CD4-positive, alpha-beta T cell treated with Interleukin-17A for 4 hours (primary cell): ENCODE measurements at regions not wholly inside any gene's neighbourhood (a gene's known extent, or its start where the extent isn't known, plus 50 kb on each side); places are given as distances from the start of the nearest gene placed in this dataset.

Experiments used
- DNase-seq: peaks from one replicate; pipeline ENCODE4 v3.0.0-alpha.2; 2020; ENCODE audit warnings: mixed read lengths

DNA sequence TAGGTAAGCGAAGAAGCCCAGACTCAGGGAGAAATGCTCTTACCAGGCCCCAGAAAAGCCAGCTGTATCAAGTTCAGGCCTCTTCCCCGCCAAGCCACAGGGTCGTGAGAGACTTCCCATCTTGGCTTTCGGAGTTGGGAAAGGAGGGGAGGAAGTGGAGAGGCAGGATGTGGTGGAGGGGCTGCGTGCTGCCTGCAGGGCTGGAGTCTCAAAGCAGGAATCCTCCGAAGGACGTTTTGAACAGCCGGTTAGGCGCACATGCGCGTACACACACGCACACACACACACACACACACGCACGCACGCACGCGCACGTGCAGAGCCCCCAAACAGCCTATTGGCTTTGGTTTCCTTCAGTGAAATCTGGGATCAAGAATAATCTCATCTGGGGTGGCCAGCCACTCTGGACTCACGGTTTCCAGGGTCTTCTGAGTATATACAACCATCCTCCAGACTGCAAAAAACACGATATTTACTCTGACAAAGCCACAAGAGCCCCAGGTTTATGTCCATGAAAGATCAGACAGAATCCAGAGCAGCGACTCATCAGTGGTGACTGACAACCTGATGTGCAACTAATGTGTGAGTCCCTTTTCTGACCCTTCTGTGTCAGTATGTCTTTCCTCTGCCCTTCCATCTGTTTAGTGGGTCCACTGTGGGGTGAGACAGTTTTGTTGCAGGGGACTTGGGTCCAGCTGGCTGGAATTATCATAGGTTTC, 115.0 kb upstream of the ZNF438 start:
- DNase-seq = peak; percentile 25

DNA sequence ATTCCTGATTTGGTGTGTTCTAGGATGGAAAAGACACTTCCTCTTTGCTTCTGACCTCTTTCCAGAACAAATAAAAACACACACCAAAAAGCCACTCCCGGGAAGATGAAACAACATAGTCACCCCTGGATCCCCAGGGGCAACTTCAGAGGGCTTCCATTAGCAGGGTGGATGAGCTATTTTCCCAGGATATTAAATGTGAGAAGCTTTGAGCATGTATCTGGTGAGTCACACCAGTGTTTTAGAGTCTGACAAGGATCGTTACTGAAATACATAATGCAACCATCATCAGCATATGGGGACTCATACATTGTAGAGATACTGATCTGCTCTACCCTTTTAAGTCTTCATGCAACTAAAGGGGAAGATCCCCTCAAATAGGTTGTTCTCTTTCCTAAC, 115.5 kb upstream of the ZNF438 start:
- no peak for DNase-seq

DNA sequence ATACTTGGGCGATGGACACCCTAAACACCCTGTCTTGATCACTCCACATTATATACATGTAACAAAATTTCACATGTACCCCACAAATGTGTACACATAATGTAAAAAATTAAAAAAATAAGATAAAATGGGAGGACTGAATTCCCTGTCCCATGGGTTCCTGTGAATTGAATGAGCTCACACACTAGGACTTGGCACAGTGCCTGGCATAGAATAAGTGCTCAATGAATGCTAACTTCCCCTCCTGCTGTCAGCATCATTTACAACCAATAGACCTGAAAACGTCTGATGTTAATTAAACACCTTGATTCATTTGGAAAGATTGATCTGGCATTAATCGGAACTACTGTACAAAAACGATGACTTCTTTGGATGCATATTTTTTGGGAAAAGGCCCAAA, 117.3 kb upstream of the ZNF438 start:
- DNase-seq = no peak

DNA sequence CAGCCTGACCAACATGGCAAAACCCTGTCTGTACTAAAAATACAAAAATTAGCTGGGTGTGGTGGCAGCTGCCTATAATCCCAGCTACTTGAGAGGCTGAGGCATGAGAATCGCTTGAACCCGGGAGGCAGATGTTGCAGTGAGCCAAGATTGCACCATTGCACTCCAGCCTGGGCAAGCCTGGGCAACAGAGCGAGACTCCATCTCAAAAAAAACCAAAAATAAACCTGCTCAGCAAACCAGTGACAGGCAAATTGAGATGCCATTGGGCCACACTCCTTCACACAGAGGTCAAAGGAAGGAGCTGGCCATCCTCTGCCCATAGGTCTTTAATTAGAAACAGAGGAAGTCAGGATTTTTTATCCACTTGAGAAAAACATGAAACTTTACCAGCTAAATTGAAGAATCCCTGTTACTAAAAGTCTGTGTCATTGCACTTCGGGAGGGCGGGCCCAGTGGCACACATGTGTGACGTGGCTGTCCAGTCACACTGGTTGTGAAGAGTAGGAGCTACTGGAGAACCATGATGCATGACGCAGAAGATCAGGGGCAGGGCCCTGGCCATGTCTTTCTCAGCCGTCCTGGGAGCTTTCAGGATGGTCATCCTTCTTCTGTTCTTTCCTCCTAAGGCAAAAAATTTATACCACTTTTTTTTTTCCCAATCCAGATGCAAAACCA, 118.3 kb upstream of the ZNF438 start:
- no peak for DNase-seq

DNA sequence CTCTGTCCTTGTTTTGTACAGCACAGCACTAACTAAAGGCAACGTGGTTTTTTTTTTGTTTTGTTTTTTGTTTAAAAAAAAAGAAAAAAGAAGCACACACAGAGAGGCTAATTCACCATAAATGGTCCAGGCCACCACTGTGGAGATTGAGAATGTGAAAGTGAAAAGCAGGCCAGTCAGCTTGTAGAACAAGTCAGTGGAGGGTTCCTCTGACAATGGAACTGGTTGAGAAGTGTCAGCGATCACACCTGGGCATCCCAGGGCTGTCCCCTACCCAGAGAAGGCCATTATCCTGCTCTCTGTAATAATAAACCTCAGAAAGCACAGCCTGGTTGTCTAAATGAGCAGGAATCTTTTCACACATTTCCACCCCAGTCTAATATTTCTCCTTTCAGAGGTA, 119.6 kb upstream of the ZNF438 start:
- DNase-seq = no peak

DNA sequence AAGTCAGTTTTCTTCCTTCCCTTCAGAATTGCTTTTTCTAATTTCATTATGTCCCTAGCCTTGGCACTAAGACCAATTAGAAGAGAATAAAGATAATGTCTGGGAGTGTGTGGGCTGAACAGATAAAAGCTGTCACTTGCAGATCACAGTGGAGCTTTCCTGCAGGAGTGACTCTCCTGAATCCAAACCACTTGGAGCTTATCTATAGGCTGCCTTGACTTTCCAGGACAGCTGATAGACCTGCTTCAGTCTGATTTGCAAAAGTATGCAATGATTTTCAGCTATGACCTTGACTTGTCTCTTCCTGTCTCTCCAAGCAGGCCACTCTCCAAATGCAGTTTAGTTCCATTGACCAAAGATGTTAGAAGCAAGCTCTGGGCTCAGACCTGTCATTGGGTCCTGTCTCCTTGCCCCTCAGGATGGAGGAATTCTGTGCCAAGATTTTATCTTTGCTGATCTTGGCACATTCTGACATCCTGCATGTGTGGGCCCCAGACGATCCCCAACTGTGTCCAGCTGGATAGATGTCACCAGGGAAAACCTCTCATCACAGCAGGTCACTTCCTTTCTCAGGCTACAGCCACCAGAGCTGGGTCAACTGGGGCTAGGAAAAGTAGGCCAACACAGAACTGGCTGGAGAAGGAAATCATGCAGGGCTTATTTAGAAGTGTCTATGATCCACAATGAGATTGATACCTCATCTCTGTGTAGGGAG, 120.9 kb upstream of the ZNF438 start:
- no peak for DNase-seq

DNA sequence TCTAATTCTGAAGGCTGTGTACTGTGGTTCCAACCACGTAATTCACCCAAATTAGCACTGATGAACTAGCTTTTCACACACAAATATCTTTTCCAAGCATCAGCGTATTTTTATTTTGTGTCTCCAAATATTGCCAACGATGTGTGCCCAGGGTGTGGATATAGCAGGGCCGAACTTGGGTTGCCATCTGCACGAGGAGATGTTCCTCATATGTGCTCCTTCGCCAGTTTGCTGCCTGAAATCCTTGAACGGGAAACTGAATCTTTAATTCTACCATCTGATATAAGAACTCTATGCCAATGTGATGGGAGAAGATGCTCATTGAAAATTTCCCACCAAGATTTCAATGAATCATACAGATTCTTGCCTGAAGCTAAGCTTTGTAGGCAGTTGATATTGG, 121.5 kb upstream of the ZNF438 start:
- no peak for DNase-seq

DNA sequence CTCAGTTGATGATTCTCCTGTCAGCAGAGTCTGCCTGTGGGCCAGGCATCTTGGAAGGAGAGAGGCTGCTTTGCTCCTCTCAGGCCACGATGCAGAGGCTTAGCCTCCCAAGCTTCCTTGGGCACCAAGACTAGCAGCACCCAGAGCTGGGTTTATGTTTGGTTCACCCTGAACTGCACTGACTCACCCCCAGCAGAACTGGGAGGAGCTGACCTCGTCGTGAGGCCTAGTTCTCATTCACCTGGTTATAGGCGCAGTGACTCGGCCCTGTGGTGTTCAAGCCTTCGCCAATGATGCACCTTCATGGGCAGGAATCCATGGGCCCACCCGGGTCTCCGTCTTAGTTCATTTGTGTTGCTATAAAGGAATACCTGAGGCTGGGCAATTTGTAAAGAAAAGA, 122.0 kb upstream of the ZNF438 start:
- DNase-seq = no peak

DNA sequence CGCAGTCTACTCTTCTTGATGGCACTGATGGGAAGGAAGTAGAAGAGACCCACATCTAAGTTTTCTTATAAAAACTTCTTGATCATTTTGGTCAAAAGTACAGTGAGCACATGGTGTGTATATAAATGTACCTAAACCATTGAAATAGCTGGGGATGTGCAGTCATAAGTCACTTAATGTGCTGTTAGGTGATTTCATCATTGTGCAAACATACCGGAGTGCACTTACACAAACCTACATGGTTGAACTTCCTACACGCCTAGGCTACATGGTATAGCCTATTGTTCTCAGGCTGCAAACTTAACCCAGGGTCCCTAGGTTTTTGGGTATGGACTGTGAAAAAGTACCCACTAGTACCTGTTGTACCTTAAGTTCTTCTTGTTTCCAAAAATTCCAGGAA, 123.3 kb upstream of the ZNF438 start:
- DNase-seq = no peak

DNA sequence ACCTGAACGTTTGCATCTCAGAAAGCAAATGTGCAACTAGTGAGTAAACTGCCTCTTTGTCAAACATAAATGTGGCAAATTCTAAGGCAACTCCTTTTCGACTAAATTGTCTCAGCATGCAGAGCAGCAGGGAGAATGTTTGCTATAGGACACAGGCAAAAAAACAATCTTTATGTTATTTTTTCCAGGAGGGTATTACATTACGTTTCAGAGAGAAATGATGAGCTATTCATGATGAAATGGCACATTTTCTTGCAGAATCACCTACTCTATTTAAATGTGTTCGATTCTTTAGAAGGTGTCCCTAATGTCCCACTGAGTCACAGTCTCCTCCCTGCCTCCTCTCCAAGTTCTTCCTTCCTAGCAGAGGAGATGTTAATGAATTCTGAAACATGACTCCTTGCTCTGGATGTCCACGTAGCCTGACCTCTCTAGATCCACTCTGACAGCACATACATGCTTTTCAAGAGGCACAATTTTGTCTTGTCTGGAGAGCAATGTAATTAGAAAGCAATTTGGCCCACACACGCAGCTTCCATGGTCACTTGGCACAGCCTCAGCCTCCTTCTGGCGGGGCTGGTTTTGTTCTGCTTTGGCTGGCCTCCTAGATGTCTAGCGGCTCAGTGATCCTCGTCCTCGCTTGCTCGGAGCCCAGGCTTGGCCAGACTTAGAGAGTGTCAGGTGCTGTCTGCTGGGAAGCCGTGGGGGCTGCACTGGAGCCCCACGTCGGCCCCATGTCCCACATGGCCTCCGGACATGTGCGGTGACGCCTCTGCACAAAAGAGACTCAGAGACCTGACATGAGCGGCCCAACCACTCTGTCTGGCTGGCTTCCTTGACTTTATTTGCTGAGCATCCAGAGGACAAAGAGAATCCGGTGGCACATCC, 125.7 kb upstream of the ZNF438 start:
- DNase-seq = no peak

DNA sequence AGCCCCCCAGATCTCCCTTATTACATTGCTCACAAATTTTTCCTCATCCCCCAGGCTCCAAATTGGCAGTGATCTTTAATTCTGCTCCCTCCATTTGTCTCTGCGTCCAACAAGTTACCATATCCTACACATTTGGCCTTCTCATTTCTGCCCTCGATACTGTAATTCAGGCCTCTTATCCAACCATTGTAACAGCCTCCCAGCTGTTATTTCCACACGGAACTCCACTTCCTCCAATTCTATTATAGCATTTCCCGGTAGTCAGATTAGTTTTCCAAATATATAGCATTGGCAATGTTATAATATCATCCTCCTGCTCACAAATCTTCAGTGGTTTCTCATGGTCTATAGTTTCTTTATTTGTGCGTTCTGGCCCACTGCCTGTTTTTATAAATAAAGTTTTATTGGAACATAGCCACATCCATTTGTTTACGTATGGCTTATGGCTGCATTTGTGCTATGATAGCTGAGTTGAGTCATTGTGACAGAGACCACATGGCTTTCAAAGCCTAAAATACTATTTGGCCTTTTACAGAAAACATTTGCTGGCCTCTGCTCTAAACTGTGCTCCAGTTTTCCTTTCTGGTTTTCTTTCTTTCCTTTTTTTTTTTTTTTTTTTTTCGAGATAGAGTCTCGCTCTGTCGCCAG, 126.5 kb upstream of the ZNF438 start:
- DNase-seq = no peak

DNA sequence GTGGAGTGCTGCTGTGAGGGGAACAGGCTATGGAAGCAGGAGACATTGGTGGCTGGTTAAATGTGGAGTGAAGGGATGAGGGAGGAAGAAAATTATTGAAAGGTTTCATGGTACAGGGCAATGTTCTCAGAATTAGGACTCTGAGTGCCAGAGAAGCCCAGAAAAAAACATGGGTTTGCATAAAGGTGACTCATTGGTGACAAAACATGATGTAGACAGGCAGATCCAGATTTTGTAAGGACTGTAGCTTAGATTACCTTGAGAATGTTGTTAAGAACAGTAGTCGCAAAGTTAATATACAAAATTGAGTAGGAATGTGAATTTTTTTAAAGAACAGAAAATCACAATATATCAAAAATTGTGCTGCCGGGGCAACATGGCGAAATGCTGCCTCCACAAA, 134.9 kb upstream of the ZNF438 start:
- no peak for DNase-seq

DNA sequence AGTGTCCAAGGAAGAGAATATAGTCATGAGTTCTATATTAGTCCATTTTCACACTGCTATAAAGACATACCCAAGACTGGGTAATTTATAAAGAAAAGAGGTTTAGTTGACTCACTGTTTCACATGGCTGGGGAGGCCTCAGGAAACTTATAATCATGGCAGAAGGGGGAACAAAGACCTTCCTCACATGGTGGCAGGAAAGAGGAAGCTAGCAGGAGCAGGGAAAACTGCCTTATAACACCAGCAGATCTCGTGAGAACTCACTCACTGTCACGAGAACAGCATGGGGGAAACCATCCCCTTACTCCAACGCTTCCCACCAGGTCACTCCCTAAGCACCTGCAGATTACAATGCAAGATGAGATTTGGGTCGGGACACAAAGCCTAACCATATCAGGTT, 139.0 kb upstream of the ZNF438 start:
- no peak for DNase-seq

DNA sequence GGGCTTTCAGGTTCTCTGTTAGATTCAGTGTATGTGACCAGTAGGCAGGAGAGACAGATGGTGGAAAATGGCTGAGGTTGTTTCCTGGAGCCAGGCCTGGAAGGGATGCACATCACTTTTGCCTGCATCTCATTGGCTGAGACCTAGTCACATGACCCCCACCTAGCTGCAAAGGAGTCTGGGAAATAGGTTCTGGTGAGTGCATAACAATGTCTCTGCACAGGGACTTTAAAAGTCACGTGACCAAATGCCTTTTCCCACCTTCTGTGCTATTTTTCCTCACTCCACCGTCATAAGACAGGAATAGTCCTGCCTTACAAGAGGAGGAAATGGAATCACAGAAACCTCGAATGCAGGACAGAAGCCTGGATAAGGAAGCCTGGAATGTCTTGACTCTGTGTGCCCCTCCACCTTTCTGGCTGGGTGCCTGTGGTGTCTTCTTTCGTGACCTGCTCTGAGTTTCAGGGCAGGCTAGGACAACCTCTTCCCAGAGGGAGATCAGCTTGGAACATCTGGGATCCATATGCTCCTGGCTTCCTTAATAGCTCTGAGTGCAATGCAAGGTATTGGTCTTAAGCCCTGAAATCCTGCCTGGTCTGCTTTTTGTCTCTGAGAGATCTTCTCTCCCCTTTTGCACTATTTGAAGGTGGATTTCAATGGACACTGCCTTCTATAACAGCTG, 139.9 kb upstream of the ZNF438 start:
- no peak for DNase-seq

DNA sequence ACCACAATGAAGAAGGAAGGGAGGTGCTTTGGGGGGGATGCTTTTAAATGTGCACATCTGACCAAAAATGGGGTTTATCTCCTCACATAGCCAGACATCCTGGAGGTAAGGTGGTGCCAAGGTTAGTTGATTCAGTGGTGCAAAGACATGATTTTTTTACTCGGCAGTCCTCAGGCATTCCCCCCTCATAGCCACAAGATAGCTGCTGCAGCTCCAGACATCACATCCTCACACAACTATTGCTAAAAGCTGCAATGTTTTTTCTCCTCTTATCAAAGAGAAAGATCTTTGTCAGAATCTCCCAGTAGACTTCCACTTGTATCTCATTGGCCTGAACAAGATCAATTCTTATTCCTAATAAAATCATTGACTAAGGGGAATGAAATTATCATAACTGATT, 141.3 kb upstream of the ZNF438 start:
- DNase-seq = no peak

DNA sequence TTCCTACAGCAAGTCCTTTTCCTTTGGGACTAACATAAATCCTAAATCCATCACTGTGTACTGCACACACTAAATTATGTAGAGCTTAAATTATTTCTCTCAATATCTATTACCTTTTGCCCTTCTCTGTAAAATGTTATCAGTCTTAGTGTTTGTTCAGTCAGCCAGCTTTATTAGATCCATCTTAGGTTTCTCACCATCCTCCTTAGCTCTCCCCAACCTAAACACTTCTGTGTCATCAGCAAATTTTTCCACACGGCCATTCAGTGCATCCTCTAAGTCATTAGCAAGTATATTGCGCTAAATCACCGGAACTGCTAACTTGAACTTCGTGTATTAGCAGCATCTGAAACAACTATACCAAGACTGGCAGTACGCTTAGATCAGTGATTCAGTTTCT, 142.1 kb upstream of the ZNF438 start:
- DNase-seq = no peak

DNA sequence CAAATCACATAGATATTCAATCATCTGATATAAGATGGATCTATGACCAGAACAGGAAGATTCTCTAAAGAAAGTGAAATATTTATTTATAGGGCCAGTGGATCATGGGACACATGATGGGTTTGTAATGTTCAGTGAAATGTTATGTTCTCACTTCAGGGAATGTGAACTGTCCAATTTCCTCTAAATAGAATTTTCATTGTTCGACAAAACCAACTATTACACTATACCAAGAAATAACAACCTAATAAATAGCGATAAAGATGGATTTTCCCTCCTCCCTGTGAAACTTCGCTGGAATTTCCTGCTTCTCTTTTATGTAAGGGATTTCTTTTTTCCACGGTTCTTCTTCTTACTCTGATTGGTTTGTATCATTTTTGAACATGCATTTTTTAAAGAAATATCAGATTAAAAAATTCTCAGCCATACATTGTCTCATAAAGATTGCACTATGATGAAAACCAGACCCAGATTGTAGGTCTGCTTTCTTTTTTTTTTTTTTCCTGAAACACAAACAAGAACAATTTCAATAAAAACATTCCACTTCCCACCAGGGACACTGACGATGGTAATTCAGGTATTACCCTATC, 139.8 kb upstream of the ZEB1 start:
- no peak for DNase-seq

DNA sequence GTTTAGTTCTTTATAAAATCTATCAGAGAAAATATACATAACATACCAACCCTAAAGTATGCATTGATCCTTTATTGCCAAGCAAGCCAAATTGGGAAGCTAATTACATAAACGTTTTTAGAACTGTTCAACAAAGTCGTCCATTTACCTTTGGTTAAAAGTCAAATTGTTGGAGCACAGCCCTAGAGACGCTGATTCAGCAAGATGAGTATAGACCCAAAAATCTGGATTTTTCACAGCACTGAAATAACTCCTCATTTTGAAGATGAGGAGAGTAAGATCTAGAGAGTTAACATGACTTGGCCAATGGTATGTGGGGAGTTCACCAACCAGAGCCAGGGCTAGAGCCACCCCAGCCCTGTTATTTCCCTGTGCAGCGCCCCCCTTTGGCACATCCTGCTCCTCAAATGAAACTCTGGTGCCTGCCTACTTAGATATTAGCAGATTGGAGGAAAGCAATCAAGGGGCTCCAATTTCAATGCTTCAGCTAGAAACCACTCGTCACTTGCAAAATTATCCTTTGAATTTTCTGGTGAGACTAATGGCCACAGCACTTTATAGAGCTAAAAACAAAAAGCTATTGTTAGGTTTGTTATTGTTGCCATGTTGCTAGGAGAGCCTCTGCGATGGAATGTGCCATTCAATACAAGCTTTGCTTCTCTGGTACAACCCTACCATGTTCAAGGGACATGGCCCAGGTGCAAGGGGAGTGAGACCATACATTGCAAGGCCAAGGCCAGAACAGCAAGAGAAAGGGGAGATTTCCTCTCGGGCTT, 132.6 kb upstream of the ZEB1 start:
- no peak for DNase-seq

DNA sequence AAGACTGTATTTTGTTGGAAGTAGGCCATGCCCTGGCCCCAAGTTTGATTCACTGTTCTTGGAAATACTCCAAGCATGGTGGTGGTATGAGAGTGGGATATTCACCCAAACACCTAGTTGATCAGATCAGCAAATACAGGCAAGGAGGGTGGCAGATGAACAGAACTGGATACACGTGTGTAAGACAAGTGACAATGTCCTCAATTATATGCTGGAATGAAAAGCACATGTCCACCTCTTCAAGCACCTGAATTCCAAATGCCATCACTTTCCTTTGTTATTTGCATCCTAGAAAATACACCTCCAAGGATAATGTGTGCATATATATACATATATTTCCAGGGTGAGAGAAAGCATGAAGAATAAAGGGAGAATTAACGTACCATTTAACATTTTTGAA, 131.8 kb upstream of the ZEB1 start:
- no peak for DNase-seq

DNA sequence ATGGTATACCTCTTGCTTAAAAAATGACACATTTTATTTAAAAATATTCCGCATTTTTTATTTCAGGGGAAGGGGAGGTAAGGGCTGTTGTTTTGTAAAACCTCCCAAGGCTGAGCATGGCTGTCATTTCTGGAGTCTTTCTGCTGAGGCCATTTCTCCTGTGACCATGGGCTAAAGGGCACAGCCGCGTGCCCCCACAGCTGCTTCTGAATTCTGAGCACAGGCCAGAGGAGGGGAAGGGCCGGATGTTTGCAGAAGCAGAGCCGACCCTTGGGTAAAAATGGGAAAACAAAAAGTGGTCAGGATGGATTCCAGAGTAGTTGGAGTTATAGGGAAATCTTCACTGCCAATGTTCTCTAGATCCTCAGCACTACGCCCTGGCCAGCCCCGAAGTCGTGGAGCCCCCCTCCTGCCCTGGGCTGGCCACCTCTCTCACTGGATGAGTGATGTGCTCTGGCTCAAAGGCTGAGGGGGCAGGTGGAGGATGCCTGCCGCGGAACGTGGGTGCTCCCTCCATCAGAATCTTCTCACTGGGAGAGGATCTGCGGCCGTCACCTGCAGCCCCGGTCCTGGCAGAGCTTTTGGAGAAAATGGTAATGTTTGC, 131.3 kb upstream of the ZEB1 start:
- no peak for DNase-seq
